Peyer's patch (tissue), 4 donors: ENCODE measurements at regions not wholly inside any gene's neighbourhood (a gene's known extent, or its start where the extent isn't known, plus 50 kb on each side); places are given as distances from the start of the nearest gene placed in this dataset.

Experiments
- CTCF ChIP-seq, 6 experiments: fragments of 450-650 bp in 4 of 6; fragments of 200-600 bp in 2 of 6; sonication (generic) in 1 of 6; IDR thresholded peaks; one replicate each; pipeline ENCODE4 v1.5.1; 2017 to 2019; ENCODE audit warnings: antibody characterized with exemption in 6 of 6, mild to moderate bottlenecking in 3 of 6, moderate library complexity in 1 of 6
- POLR2A ChIP-seq, 2 donors: fragments of 450-650 bp; IDR thresholded peaks; one replicate each; pipeline ENCODE4 v1.5.1; 2017; ENCODE audit warnings: antibody characterized with exemption in 2 of 2, mild to moderate bottlenecking in 2 of 2, moderate library complexity in 2 of 2

DNA sequence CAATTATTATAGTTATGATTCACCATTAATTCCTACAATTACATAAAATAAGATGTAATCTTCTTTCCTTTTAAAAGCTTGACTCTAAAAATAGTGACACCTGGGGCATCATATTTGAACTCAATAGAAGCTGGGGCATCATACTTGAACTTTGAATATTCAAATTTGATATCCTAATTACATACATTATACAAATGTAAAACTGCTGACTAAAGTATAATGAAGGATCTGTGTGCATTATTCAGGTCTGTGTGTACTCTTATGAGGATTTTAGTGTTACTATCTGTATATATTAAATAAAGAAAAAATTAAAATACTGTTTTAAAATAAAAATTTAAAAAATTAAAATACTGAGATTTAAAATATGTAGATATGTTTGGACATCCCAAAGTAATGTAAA lies 696.9 kb upstream of the FBXO33 start:
- TF ChIP-seq CTCF (IDR thresholded peaks at IDR 0.05) (no peak), POLR2A (IDR thresholded peaks at IDR 0.05) (no peak)
